Mesothelial cell of epicardium (in vitro differentiated cells): ENCODE measurements at regions not wholly inside any gene's neighbourhood (a gene's known extent, or its start where the extent isn't known, plus 50 kb on each side); places are given as distances from the start of the nearest gene placed in this dataset.

Experiments
- DNase-seq, 2 experiments: peaks; one replicate each; pipeline ENCODE4 v3.0.0; 2021; ENCODE audit warnings: low spot score in 2 of 2; ENCODE audit not compliant: unreplicated experiment in 2 of 2
- H3K27ac Mint-ChIP-seq: 2 replicates; pipeline ENCODE4 v1.8.0; 2021; ENCODE audit warnings: mixed read lengths
- H3K27me3 Mint-ChIP-seq: 2 replicates; pipeline ENCODE4 v1.8.0; 2021; ENCODE audit warnings: low read depth, mixed read lengths
- H3K36me3 Mint-ChIP-seq: 2 replicates; pipeline ENCODE4 v1.8.0; 2021; ENCODE audit warnings: mixed read lengths
- H3K4me1 Mint-ChIP-seq: 2 replicates; pipeline ENCODE4 v1.8.0; 2021; ENCODE audit warnings: mixed read lengths
- H3K4me3 Mint-ChIP-seq: 2 replicates; pipeline ENCODE4 v1.8.0; 2021; ENCODE audit warnings: mild to moderate bottlenecking, moderate library complexity, mixed read lengths
- H3K9me3 Mint-ChIP-seq: 2 replicates; pipeline ENCODE4 v1.8.0; 2021; ENCODE audit warnings: mixed read lengths
- TF ChIP-seq, protein P1 (sequence below): fragments of 200-600 bp; sonication (generic); IDR thresholded peaks from one replicate; pipeline ENCODE4 v1.5.0; 2021; ENCODE audit warnings: antibody characterized with exemption; ENCODE audit not compliant: unreplicated experiment

DNA sequence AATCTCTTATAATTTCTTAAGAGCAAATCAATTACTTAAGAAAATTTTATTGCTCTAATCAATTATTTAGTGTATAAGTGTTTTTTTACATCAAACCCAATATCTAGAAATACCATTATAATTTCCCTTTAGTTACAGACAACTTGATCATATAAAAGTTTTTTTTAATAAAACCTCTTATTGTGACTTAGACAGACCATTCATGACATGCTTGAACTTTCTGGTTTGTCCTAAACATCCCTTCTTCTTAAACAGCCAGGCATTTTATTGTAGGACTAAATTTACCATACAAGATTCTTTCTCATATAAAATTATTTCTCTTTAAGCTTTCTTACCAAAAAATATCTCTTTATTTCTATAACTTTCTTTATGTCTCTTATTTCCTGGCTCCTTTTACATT, 164.5 kb downstream of the SUCNR1 start:
- Mint-ChIP-seq H3K36me3 (peaks cover 2% of the 10 kb centered on the region), H3K4me3 (no peak overlapping the region), H3K9me3 (peaks cover 28% of the 10 kb centered on the region), H3K27me3 (no peaks in the 10 kb centered on the region), H3K27ac (no peak overlapping the region), H3K4me1 (no peaks in the 10 kb centered on the region)
- DNase-seq = no peak
- TF ChIP-seq, protein P1, sequence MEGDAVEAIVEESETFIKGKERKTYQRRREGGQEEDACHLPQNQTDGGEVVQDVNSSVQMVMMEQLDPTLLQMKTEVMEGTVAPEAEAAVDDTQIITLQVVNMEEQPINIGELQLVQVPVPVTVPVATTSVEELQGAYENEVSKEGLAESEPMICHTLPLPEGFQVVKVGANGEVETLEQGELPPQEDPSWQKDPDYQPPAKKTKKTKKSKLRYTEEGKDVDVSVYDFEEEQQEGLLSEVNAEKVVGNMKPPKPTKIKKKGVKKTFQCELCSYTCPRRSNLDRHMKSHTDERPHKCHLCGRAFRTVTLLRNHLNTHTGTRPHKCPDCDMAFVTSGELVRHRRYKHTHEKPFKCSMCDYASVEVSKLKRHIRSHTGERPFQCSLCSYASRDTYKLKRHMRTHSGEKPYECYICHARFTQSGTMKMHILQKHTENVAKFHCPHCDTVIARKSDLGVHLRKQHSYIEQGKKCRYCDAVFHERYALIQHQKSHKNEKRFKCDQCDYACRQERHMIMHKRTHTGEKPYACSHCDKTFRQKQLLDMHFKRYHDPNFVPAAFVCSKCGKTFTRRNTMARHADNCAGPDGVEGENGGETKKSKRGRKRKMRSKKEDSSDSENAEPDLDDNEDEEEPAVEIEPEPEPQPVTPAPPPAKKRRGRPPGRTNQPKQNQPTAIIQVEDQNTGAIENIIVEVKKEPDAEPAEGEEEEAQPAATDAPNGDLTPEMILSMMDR = no peak

DNA sequence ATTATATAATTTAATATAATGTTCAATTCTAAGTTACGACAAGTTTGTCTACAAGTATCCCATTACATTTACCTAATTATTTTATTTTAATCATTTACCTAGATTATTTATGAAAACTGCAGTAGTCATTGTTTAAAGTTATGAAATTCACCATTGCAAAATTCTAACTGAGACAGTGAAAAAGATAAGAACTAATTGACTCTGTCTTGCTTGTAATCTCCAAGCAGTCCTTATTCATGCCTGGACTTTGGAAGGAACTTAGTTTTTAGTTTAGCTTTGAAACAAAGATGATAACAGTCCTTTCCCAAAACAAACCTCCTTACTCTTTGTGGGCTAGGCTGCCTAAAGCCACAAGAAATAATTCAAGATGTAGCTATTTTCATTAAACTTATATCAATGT, 165.0 kb downstream of the SUCNR1 start:
- H3K4me3 Mint-ChIP-seq = no peak overlapping the region
- no peak overlapping the region for H3K27ac Mint-ChIP-seq
- H3K9me3 Mint-ChIP-seq = peaks cover 23% of the 10 kb centered on the region
- no peaks in the 10 kb centered on the region for H3K27me3 Mint-ChIP-seq
- TF ChIP-seq, protein P1 = no peak
- peaks cover 2% of the 10 kb centered on the region for H3K36me3 Mint-ChIP-seq
- H3K4me1 Mint-ChIP-seq = no peaks in the 10 kb centered on the region
- DNase-seq = no peak

DNA sequence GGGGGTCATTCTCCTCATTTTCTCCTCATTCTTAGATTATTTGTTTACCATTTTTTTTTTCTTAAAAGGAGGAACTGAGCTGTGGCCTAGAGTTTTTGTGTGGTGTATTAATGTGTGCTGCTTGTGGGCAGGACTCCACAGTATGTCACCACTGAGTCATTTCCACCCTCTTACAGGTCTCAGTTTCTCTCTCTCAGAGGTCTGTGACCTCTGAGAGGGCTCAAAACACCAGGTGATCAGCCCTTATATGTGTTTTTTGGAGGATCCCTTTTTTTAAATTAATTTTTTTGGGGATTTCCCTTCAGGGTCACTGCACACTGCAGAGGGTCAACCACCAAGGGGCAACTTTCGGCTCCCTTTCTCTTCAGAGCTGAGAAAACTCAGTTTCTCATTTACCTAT, 166.4 kb downstream of the SUCNR1 start:
- Mint-ChIP-seq H3K4me1 (no peaks in the 10 kb centered on the region), H3K27me3 (no peaks in the 10 kb centered on the region), H3K36me3 (peaks cover 2% of the 10 kb centered on the region), H3K4me3 (no peak overlapping the region), H3K9me3 (peaks cover 14% of the 10 kb centered on the region), H3K27ac (no peak overlapping the region)
- DNase-seq = no peak
- TF ChIP-seq, protein P1 = no peak

DNA sequence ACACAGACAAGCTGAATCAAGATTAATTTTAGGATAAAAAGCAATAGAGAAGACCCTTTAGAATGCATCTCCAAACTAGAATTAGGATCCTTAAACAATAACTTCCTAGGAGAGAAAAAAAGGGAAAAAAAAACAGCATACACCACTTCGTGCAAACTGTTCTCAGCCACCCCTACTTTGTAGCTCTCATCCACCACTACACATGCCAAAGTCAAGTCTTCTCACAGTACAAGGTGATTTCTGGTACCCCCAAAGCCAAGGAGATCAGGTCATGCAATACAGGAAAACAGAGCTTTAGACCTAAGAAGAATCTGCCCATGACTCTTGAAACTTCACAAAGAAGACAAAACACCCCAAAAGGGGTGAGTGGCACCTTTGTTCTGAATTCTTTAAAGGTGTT, 166.9 kb downstream of the SUCNR1 start:
- TF ChIP-seq, protein P1 = no peak
- Mint-ChIP-seq H3K27me3 (no peaks in the 10 kb centered on the region), H3K4me3 (no peak overlapping the region), H3K9me3 (peaks cover 10% of the 10 kb centered on the region), H3K27ac (no peak overlapping the region), H3K4me1 (no peaks in the 10 kb centered on the region), H3K36me3 (peaks cover 2% of the 10 kb centered on the region)
- no peak for DNase-seq

DNA sequence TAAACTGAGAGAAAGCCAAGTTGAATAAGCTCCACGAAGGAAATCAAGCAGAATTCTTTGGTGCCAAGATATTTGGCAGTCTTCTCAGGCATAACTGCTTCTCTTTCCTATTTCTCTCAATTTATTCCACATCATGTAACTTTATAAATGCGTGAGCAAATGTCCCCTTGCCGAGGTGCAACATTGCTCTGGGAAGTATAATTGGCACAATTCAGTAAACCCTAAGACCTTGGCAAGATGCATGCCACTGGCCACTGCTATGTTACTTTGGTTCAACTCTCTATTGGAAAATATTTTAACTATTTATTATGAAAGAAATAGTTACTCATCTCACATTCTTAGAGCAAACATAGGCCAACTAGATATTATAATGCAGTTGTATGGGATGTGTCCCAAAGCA, 170.2 kb downstream of the SUCNR1 start:
- no peak for DNase-seq
- TF ChIP-seq, protein P1 = no peak
- peaks cover 2% of the 10 kb centered on the region for H3K36me3 Mint-ChIP-seq
- H3K27me3 Mint-ChIP-seq = no peaks in the 10 kb centered on the region
- no peaks in the 10 kb centered on the region for H3K4me1 Mint-ChIP-seq
- no peak overlapping the region for H3K27ac Mint-ChIP-seq
- no peak overlapping the region for H3K4me3 Mint-ChIP-seq
- H3K9me3 Mint-ChIP-seq = peaks cover 6% of the 10 kb centered on the region

DNA sequence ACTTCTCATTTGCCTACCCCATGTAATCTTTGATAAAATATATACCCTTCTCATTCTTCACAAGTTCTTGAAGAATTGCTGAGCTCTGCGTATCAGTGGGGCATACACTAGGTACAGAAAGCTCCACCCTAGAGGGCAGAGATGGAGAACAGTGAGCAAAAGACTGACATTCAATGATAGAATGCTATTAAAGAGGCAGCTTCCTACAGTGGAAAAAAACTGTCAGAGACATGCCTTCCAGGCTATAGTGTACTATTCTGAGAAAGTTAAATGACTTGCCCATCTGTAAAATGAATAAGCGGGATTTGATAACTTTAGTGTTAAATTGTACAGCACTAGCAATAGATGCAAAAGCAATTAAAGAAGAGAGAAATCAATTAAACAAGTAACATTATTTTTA, 172.8 kb downstream of the SUCNR1 start:
- no peak for DNase-seq
- peaks cover 9% of the 10 kb centered on the region for H3K9me3 Mint-ChIP-seq
- no peaks in the 10 kb centered on the region for H3K27me3 Mint-ChIP-seq
- H3K36me3 Mint-ChIP-seq = no peaks in the 10 kb centered on the region
- no peak overlapping the region for H3K4me3 Mint-ChIP-seq
- no peaks in the 10 kb centered on the region for H3K4me1 Mint-ChIP-seq
- no peak overlapping the region for H3K27ac Mint-ChIP-seq
- TF ChIP-seq, protein P1 = no peak
